ENCODE measurements at regions not wholly inside any gene's neighbourhood (a gene's known extent, or its start where the extent isn't known, plus 50 kb on each side); places are given as distances from the start of the nearest gene placed in this dataset.

DNA sequence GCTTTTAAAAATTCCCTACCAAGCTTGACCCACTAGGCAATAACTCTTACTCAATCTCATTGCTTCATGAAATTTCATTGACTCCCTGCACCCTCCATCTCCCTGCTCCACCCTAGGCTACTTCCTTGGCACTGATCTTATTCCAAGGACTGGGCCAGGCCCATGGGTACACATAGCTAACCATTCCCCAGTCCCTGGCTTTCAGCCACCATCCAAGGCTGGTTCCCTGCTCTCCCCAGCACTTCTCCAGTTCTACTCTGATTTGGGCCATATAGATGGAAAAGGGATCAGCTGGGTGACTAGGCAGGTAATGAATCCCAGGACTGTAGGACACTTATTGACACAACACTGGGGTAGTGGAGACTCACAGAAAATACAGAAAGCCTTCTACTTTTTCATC is 88.1 kb upstream of the NEO1 start:
- no peak for TF ChIP-seq CTCF (conservative IDR thresholded peaks at IDR 0.05)
- TF ChIP-seq EZH2 (IDR thresholded peaks at IDR 0.05; ENCODE audit: low read depth): no peak
